ENCODE measurements at regions not wholly inside any gene's neighbourhood (a gene's known extent, or its start where the extent isn't known, plus 50 kb on each side); places are given as distances from the start of the nearest gene placed in this dataset.
"Not testable (repeated sequence)": the region's sequence is repeated elsewhere in the genome, so short reads cannot be mapped to it uniquely, and the experiment has no call there.

DNA sequence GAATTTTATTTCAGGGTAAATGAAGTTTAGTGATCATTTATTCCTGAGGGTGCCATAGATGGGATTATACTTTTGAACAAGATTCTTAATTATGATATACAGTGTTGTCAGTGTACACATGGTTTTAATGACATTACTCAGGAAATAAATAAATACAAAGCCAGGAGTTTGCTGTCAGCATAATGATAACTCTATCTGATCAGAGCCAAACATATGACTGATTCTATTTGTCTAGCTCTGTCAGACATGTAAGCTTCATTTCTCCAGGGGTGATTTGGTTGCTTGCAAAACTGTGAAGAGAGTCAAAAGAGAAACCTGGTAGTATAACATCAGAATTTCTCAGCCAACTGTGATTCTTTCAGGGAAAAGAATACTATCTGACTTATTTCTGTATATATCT lies 1425.8 kb upstream of the C9orf72 start:
- DNase-seq (ENCODE audit: low spot score), result no peak

GRCh38 chr9:28999806-29000205 lies 1426.5 kb upstream of the C9orf72 start:
- DNase-seq (ENCODE audit: low spot score), result no peak

DNA sequence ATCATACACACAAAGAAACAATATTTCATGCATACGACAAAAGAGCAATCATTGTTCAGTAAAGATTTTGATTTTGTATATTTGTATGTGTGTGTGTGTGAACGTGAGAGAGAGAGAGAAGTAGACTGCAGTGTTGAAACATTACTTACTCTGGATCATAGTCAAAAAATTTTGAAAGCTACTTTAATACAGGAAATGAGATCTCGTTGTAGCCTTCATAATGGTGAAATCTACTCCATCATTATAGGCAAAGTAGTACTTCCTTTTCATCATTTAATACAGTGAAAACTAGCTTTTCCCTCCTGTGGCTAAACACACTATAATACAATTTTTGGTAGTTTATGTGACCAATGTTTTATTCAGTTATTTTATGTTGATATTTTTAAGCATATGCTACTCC lies 1427.7 kb upstream of the C9orf72 start:
- DNase-seq (ENCODE audit: low spot score), result no peak

DNA sequence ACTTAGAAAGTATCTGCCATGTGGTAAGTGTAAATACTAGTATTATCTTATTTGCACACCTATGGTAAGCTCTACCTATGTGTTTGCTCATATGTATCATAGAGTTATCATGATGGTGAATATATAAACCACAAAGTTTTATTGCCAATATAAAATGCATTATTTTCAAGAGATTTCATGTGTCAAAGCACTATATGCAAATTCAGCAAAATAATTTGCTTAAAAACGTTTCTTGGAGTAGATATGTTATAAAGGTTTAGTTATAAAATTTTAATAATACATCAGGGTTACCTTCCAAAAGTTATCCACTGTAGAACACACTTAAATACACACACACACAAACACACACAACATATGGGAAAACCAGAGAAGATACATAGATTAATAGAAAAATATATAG lies 1431.7 kb upstream of the C9orf72 start:
- no peak for DNase-seq (ENCODE audit: low spot score)

GRCh38 chr9:29006628-29007027 lies 1433.3 kb upstream of the C9orf72 start:
- DNase-seq (ENCODE audit: low spot score), result no peak

- DNase-seq (ENCODE audit: low spot score), result no peak
Measured at GRCh38 chr9:29012911-29013310, 1439.6 kb upstream of the C9orf72 start.

DNA sequence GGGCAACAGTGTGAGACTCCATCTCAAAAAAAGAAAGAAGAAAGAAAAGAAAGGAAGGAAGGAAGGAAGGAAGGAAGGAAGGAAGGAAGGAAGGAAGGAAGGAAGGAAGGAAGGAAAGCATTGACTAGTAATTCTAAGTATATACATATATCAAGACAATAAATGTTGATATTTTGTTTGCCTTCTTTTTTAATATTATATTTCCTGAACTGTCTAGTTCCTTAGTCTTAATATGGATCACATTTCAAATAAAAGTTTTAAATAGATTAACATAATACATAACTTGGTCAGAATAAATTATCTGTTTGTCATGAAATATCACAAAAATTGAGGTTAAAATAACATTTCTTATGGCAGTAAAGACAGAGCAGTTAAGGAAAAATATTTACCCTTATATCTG lies 1448.4 kb upstream of the C9orf72 start:
- DNase-seq (ENCODE audit: low spot score), result no peak

- DNase-seq (ENCODE audit: low spot score), result no peak
Measured at GRCh38 chr9:29038332-29038731, 1465.1 kb upstream of the C9orf72 start.

DNA sequence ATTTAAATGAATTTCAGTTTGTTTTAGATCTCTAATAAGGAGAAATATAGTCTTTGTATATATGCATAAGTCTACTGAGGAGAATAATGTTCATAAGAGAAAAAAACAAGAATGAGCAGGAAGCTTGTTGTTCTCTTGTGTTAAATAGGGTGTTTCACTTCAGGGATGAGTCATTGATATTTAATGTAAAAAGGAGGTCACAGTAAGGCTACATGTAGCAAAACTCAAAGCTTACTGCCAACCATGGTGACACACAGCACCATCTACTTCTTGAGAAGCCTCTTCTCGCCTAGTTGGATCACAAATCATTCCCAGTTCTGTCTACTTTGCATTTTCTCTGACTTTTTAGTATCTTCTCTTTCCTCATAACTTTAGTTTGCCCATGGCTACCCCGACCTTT lies 1466.0 kb upstream of the C9orf72 start:
- DNase-seq (ENCODE audit: low spot score), result no peak

DNA sequence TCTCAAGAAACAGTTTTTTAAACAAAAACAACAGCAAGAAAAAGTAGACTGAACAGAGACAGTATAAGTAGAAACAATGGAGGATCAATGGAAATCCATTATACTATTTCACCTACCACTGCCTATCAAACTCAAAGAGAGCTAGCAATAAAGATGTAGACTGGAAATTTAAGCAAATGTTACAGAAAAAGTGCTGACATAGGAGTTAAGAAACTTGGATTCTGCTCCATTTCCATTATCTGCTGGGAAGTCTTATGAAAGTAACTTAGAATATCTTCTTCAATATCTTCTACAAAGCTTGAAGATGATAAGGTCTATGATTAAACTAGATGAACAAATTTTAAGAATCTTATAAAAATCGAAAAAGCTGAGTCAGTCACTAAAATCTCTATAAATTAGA lies 1469.8 kb upstream of the C9orf72 start:
- no peak for DNase-seq (ENCODE audit: low spot score)

DNA sequence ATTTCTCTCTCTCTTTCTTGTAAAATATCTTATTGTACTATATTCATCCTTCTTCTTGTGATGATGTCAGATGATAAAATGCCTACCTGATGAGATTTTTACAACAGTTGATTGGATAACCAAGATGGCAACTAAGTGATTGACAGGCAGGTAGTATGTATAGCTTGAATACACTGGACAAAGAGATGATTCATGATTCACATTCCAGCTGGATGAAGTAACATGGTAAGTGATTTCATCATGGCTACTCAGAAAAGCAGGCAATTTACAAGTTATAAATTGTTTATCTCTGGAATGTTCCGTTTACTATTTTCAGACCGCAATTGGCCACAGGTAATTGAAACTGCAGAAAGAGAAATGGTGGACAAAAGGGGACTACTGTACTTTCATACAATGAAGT lies 1471.7 kb upstream of the C9orf72 start:
- no peak for DNase-seq (ENCODE audit: low spot score)

DNA sequence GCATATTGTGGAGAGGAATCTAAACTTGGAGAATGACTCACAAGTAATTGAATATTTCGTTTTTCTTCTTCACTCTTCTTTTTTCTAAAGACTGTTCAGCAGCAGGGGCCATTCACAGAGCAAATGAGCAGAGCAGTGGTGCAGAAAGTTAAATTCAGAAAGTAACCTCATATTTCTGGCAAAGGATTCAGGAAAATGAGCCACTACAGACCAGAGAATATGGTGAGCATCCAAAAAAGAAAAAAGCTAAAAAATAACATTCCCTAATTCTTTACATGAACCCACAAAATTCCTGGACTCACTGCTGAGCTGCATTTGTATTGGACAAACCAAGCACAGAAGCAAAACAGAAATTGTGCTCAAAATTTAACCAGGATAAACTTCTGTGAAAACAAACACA lies 1486.8 kb upstream of the C9orf72 start:
- no peak for DNase-seq (ENCODE audit: low spot score)

DNA sequence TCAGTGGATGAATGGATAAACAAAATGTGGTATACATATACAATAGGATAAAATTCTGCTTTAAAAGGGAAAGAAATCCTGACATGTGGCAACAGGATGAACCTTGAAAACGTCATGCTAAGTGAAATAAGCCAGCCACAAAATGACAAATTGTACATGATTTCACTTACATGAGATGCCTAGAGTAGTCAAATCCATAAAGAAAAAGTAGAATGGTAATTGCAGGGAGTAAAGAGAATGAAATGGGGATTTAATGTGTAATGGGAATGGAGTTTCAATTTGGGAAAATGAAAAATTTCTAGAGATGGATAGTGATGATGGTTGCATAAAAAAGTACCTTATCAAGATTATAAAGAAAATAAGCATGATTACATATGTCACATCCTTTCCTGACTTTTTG lies 1489.2 kb upstream of the C9orf72 start:
- DNase-seq (ENCODE audit: low spot score), result no peak

- no peak for DNase-seq (ENCODE audit: low spot score)
Measured at GRCh38 chr9:29063031-29063430, 1489.8 kb upstream of the C9orf72 start.

DNA sequence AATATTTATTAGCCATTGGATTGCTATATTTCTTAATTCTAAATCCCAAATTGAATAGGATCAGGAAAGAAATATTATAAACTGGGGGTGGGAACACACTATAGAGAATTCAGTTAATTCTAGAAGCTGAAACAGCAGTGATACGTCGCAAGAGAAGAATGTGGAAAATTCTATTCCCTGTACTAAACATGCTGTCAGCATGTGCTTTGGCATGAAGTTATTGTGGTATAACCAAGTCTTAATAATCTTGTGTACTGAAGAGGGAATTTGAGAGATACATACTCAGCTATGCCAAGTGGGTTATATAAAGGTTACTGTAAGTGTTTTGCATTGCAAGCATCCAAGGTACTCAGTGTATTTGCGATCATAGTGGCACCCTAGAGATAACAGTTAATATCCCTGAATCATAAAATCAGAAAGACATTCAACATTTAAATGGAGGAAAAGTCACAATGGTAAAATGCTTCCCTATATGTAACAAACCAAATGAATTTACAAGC lies 1492.9 kb upstream of the C9orf72 start:
- no peak for DNase-seq (ENCODE audit: low spot score)

GRCh38 chr9:29068461-29068860 lies 1495.2 kb upstream of the C9orf72 start:
- DNase-seq (ENCODE audit: low spot score), result no peak

GRCh38 chr9:29069376-29069775 lies 1496.1 kb upstream of the C9orf72 start:
- no peak for DNase-seq (ENCODE audit: low spot score)

DNA sequence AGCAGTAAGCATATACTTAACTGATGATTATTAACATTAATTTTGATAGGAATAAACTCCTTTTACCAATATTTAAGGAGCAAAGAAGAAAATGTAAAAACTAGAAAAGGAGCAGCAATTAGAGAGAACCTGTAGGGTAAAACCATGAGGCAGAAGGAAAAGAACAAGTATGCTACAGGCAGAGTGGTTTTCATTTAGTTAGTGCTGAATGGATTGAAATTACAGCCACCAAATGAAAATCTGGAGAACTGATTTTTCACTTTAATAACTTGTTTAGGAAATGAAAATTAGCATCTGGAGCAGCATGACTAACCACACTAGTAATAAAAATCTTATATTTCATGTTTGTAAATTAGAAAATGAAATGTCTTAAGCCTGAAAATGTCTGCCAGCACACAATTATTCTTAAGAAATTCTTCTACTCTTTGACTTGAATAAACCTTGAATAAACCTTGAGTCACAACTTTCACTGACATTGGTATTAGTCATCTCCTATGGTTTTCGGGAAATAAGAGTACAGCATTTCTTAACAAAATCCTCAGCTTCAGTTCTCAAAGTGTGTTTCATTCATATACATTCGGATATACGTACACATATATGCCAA lies 1504.9 kb upstream of the C9orf72 start:
- DNase-seq (ENCODE audit: low spot score), result no peak

DNA sequence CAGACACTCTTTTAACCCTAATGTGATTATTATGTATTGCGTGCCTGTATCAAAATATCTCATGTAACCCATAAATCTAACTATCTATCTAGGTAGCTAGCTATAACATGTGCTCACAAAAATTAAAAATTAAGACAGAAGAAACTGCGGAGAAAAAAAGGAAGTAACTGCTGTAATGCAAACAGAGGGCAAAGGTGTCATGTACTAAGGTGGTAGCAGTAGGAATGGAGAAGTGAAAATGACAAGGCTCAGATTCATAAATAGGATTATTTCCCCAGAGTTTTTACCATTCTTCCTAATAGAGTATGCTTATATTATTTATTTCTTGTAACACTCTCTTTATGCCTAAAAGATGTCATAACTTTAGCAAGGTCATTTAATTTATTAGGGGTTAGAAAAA lies 1527.5 kb upstream of the C9orf72 start:
- no peak for DNase-seq (ENCODE audit: low spot score)

DNA sequence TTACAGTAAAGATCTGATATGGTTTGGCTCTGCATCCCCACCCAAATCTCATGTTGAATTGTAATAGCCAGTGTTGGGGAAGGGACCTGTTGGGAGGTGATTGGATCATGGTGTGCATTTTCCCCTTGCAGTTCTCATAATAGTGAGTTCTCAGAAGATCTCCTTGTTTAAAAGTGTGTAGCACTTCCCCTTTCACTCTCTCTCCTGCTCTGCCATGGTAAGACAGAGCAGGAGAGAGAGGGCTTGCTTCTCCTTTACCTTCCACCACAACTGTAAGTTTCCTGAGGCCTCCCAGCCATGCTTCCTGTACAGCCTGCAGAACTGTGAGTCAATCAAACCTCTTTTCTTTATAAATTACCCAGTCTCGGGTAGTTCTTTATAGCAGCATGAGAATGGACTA lies 1530.9 kb upstream of the C9orf72 start:
- not testable (repeated sequence) for DNase-seq (ENCODE audit: low spot score)

DNA sequence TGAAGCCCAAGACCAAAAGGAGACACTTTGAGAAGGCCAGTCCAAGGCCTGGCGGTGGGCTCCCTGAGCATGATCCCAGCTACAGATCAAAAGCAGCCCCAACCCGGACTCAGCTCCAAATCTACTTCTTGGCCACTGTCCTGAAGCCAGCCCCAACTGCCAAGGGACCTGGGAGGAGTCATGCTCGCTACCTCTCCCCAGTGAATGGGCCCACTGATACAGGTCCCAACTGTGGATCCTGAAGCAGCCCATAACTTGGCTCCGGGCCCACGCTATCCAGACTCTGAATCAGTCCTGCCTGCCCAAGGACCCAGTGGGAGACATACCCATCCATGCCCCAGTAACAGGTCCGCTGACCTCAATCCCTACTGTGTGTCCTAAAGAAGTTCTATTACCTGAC lies 1545.3 kb upstream of the C9orf72 start:
- no peak for DNase-seq (ENCODE audit: low spot score)

- no peak for DNase-seq (ENCODE audit: low spot score)
Measured at GRCh38 chr9:29126783-29127182, 1553.5 kb upstream of the C9orf72 start.

DNA sequence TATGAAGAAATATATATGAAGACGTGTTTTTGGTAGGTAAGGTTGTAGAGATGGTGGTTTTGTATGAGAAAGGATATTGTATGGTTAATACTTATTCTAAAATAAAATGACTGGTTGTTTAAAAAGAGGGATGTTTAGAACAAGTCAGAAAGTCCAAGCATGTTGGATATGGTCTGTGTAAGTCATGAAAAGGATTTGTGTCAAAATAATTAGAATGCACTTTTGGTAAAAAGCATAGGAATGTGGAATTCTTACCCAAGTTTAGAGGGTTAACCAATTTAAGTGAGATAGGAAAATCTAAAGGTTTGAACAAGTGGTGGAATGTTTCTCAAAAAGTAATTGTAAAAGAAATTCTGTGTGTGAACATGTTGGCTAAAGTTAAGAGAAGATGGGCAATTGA lies 1556.5 kb upstream of the C9orf72 start:
- no peak for DNase-seq (ENCODE audit: low spot score)

DNA sequence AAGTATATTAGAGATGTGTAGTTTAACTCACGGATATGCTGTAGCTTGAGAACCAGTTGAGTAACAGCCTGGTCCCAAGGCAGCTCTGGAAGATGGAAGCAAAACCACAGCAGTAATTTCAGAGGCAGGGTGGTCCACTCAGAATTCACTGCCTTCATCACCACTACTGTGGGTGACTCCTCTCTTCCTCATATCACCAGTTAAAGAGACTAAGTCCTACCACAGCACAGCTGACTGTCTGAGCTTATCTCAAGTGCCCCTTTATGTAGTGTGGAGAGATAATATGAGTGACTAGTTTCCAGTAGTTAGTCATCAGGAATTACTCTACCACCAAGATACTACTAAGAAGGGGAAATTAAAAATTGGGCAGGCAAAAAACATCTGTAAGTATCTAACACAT lies 1571.2 kb upstream of the C9orf72 start:
- no peak for DNase-seq (ENCODE audit: low spot score)

GRCh38 chr9:29150606-29151005 lies 1577.3 kb upstream of the C9orf72 start:
- DNase-seq (ENCODE audit: low spot score), result no peak

All from HuH-7.5 (cell line).